ENCODE measurements at regions not wholly inside any gene's neighbourhood (a gene's known extent, or its start where the extent isn't known, plus 50 kb on each side); places are given as distances from the start of the nearest gene placed in this dataset.
A peak's percentile ranks its signal among the peaks of the same experiment; 100 is the strongest.
"Not testable (repeated sequence)": the region's sequence is repeated elsewhere in the genome, so short reads cannot be mapped to it uniquely, and the experiment has no call there.

GRCh38 chr7:64469673-64470072 lies 93.2 kb downstream of the ZNF680 start:
- no peak for DNase-seq

- DNase-seq, result no peak
Measured at GRCh38 chr7:64465551-64465950, 97.3 kb downstream of the ZNF680 start.

- DNase-seq, result no peak
Measured at GRCh38 chr7:64463636-64464375, 99.1 kb downstream of the ZNF680 start.

- peak; percentile 5 for DNase-seq
Measured at GRCh38 chr7:64459858-64460257, 103.0 kb downstream of the ZNF680 start.

- no peak for DNase-seq
Measured at GRCh38 chr7:64433590-64433989, 119.8 kb downstream of the ZNF736 start.

- DNase-seq, result no peak
Measured at GRCh38 chr7:64431838-64432237, 118.1 kb downstream of the ZNF736 start.

GRCh38 chr7:64429232-64429631 lies 115.5 kb downstream of the ZNF736 start:
- no peak for DNase-seq

GRCh38 chr7:64425436-64425835 lies 111.7 kb downstream of the ZNF736 start:
- not testable (repeated sequence) for DNase-seq

GRCh38 chr7:64407148-64407547 lies 93.4 kb downstream of the ZNF736 start:
- no peak for DNase-seq

Data from NCI-H69 (cell line).